MM.1S (cell line): ENCODE measurements at regions not wholly inside any gene's neighbourhood (a gene's known extent, or its start where the extent isn't known, plus 50 kb on each side); places are given as distances from the start of the nearest gene placed in this dataset.

Source experiments
- DNase-seq: peaks from one replicate; pipeline ENCODE4 v3.0.0-alpha.2; 2015
- H2AFZ ChIP-seq: fragments of 300-600 bp; sonication (generic); 2 replicates; pipeline ENCODE4 v1.6.0; 2016; ENCODE audit warnings: antibody characterized with exemption, low read length
- H3F3A ChIP-seq: fragments of 300-600 bp; sonication (generic); 2 replicates; pipeline ENCODE4 v1.6.1; 2016; ENCODE audit warnings: mild to moderate bottlenecking, antibody characterized with exemption, low read length, moderate library complexity, mixed read lengths; ENCODE audit not compliant: insufficient read depth
- H3K27ac ChIP-seq: fragments of 300-600 bp; sonication (generic); 2 replicates; pipeline ENCODE4 v1.5.1; 2016; ENCODE audit warnings: mild to moderate bottlenecking, low read length
- H3K27me3 ChIP-seq: fragments of 300-600 bp; sonication (generic); replicated peaks from 2 replicates; pipeline ENCODE4 v1.6.0; 2016; ENCODE audit warnings: low read length; ENCODE audit not compliant: insufficient read depth
- H3K36me3 ChIP-seq: fragments of 300-600 bp; sonication (generic); replicated peaks from 2 replicates; pipeline ENCODE4 v1.6.1; 2016; ENCODE audit warnings: mild to moderate bottlenecking, low read length, mixed read lengths; ENCODE audit not compliant: insufficient read depth
- H3K4me1 ChIP-seq: fragments of 300-600 bp; sonication (generic); 2 replicates; pipeline ENCODE4 v1.6.1; 2016; ENCODE audit warnings: low read length, mixed read lengths
- H3K4me2 ChIP-seq: fragments of 300-600 bp; sonication (generic); 2 replicates; pipeline ENCODE4 v1.6.0; 2016; ENCODE audit warnings: low read depth, low read length
- H3K4me3 ChIP-seq: fragments of 300-600 bp; sonication (generic); 2 replicates; pipeline ENCODE4 v1.5.1; 2016; ENCODE audit warnings: low read length, mixed read lengths
- H3K79me2 ChIP-seq: fragments of 300-600 bp; sonication (generic); 2 replicates; pipeline ENCODE4 v1.6.1; 2016; ENCODE audit warnings: mixed run types, low read length, mixed read lengths
- H3K9ac ChIP-seq: fragments of 300-600 bp; sonication (generic); 2 replicates; pipeline ENCODE4 v1.6.1; 2016; ENCODE audit warnings: low read length, mixed read lengths
- H3K9me2 ChIP-seq: fragments of 300-600 bp; sonication (generic); replicated peaks from 2 replicates; pipeline ENCODE4 v1.6.1; 2016; ENCODE audit warnings: mild to moderate bottlenecking, low read length, mixed read lengths; ENCODE audit not compliant: insufficient read depth
- H3K9me3 ChIP-seq: fragments of 300-600 bp; sonication (generic); replicated peaks from 2 replicates; pipeline ENCODE4 v1.6.1; 2016; ENCODE audit warnings: mild to moderate bottlenecking, low read length, mixed read lengths; ENCODE audit not compliant: insufficient read depth
- H4K20me1 ChIP-seq: fragments of 300-600 bp; sonication (generic); 2 replicates; pipeline ENCODE4 v1.6.1; 2016; ENCODE audit warnings: mild to moderate bottlenecking, low read length, moderate library complexity, mixed read lengths; ENCODE audit not compliant: insufficient read depth
- CTCF ChIP-seq: fragments of 300-600 bp; sonication (generic); IDR thresholded peaks from 2 replicates; pipeline ENCODE4 v1.5.1; 2016; ENCODE audit warnings: antibody characterized with exemption, low read length, mixed read lengths
- EZH2 ChIP-seq: fragments of 300-600 bp; sonication (generic); optimal IDR thresholded peaks from 2 replicates; pipeline ENCODE3; 2017; ENCODE audit warnings: low read depth, mild to moderate bottlenecking, antibody characterized with exemption, low read length, mixed read lengths
- EZH2phosphoT487 ChIP-seq: fragments of 300-600 bp; sonication (generic); IDR thresholded peaks from 2 replicates; pipeline ENCODE4 v1.6.1; 2018; ENCODE audit warnings: antibody characterized with exemption, low read length

DNA sequence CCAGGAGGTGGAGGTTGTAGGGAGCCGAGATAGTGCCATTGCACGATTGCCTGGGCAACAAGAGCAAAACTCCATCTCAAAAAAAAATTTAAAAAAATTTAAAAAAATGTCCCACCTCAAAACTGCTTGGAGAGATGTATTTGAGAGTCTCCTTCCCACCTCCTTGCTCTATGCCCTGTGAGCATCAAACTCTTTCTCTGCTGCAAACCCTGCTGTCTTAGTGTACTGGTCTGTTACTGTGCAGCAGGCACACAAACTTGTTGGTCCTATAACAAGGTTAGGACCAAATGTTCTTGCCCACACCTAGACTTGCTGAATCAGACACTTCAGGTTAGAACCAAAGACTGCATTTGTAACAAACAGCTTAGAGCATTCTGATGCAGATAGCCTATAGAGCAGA lies 153.5 kb upstream of the FUT8 start:
- Histone ChIP-seq H3K4me2 (no peak overlapping the region), H3K9me3 (no peaks in the 10 kb centered on the region), H3F3A (no peaks in the 10 kb centered on the region), H3K9me2 (no peaks in the 10 kb centered on the region), H3K27ac (no peak overlapping the region), H3K9ac (no peak overlapping the region), H3K27me3 (no peaks in the 10 kb centered on the region), H4K20me1 (no peaks in the 10 kb centered on the region), H3K36me3 (no peaks in the 10 kb centered on the region), H2AFZ (no peak overlapping the region), H3K79me2 (no peaks in the 10 kb centered on the region), H3K4me1 (no peaks in the 10 kb centered on the region), H3K4me3 (no peak overlapping the region)
- no peak for TF ChIP-seq CTCF
- TF ChIP-seq EZH2phosphoT487, result no peak
- no peak for TF ChIP-seq EZH2
- no peak for DNase-seq

DNA sequence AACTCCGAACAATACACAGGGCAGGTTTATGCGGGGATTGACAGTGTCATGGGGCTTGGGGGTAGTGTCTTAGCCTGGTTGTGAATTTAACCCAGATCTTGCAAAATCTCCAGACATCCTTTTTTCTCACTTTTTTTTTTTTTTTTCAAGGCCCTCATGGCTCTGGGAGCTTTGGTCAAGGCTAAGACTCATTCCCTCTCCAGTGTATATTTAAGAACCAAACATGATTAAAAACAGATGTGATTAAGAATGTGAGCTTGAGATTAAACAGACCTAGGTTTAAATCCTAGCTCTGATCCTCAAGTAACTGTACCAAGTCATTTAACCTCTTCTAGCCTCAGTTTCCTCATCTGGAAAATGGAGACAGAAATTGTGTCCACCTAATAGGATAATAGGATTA lies 151.7 kb upstream of the FUT8 start:
- no peak for DNase-seq
- H3K4me2 ChIP-seq, result no peak overlapping the region
- no peaks in the 10 kb centered on the region for H3K36me3 ChIP-seq
- H3K4me3 ChIP-seq, result no peak overlapping the region
- TF ChIP-seq EZH2, result no peak
- TF ChIP-seq CTCF, result no peak
- TF ChIP-seq EZH2phosphoT487, result no peak
- H3K9me2 ChIP-seq, result no peaks in the 10 kb centered on the region
- no peaks in the 10 kb centered on the region for H3K27me3 ChIP-seq
- H2AFZ ChIP-seq, result no peak overlapping the region
- no peak overlapping the region for H3K27ac ChIP-seq
- H3K79me2 ChIP-seq, result no peaks in the 10 kb centered on the region
- no peaks in the 10 kb centered on the region for H3F3A ChIP-seq
- no peak overlapping the region for H3K9ac ChIP-seq
- H3K4me1 ChIP-seq, result no peaks in the 10 kb centered on the region
- H3K9me3 ChIP-seq, result no peaks in the 10 kb centered on the region
- H4K20me1 ChIP-seq, result no peaks in the 10 kb centered on the region

- Histone ChIP-seq H3K4me3 (no peak overlapping the region), H3K27ac (no peak overlapping the region), H3K9ac (no peak overlapping the region), H3K27me3 (no peaks in the 10 kb centered on the region), H3K79me2 (no peaks in the 10 kb centered on the region), H3K4me1 (no peaks in the 10 kb centered on the region), H3F3A (no peaks in the 10 kb centered on the region), H4K20me1 (no peaks in the 10 kb centered on the region), H3K4me2 (no peak overlapping the region), H3K36me3 (no peaks in the 10 kb centered on the region), H3K9me3 (no peaks in the 10 kb centered on the region), H2AFZ (no peak overlapping the region), H3K9me2 (no peaks in the 10 kb centered on the region)
- TF ChIP-seq EZH2, result no peak
- TF ChIP-seq EZH2phosphoT487, result no peak
- TF ChIP-seq CTCF, result no peak
- DNase-seq, result no peak
Observed at GRCh38 chr14:65261425-65261920, 151.1 kb upstream of the FUT8 start.
